Inflammatory macrophage treated with lipopolysaccharide for 1 hour (primary cell): ENCODE measurements at regions not wholly inside any gene's neighbourhood (a gene's known extent, or its start where the extent isn't known, plus 50 kb on each side); places are given as distances from the start of the nearest gene placed in this dataset.
A peak's percentile ranks its signal among the peaks of the same experiment; 100 is the strongest.

ENCODE experiments used
- DNase-seq, 2 donors: peaks; one replicate each; pipeline ENCODE4 v3.0.0-alpha.2; 2020 to 2022

DNA sequence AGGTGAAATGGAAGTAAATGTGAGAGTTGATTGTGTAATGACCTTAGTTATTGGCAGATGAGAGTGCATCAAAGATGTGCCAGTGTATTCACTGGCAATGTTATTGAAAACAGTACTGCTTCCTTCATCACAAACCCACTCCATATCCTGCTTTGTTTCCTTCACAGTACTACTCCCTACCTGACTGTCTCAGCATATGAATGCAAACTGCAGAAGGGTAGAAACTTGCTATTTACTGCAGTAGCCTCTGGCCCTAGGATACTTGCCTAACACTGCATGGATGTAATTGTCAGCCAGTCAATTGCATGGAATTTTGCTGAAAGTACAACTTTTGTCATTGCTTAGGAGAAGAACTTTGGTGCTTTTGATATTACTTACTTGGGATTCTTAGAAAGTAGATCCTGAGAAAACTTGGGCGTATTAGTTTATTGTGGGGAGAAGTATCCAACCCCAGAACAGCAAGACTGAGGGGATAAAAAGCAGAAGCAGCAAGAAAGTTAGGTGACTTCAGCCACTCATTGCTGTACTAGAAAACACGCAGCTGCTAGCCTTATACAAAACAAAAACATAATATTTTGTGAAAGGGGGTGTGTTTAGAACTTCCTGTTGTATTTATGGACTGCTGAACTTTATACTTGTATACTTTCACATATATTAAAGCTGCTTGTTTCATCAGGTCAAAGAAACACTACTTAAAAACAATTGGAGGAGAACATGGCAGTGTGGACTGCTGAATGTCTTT lies 219.0 kb downstream of the CCNG2 start:
- DNase-seq, result no peak

DNA sequence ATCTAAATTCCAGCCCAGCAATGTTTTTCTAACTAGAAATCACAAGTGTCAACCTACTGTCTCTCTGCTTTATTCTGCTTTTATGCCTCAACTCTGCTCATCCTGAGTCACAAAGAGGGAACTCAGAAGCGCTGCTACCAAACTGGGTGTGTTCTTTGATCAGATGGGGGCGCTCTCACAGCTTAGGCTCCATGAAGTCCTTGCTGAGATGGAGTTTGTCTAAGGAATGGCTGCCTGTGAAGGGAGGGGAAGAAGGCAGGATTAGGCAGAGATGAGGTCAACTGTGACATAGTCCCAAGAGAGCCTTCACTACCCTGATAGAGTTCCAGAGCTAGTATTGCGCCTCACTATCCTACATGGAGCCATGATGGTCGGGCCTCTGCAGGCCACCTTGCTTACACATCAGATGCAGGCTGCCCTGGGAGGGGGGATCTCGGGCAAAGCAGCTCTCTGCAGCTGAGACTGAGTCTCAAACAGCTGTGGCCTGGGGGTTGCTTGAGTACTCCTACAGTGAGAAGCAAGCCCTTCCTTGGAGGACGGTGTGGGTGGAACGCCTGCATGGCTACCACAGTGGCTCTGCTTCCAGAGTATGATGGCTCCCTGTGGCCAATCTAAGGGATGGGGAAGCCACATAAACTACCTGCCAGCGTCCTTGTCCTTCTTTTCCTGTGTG lies 219.9 kb downstream of the CCNG2 start:
- DNase-seq, result no peak

- no peak for DNase-seq
Observed at GRCh38 chr4:77384094-77384493, 221.5 kb upstream of the CXCL13 start.

- DNase-seq, result peak; percentile 12 to 45
Observed at GRCh38 chr4:77385124-77385969, 220.3 kb upstream of the CXCL13 start.

- no peak for DNase-seq
Observed at GRCh38 chr4:77393996-77394395, 211.6 kb upstream of the CXCL13 start.

- DNase-seq, result no peak
Observed at GRCh38 chr4:77395481-77395880, 210.1 kb upstream of the CXCL13 start.

- DNase-seq, result no peak
Observed at GRCh38 chr4:77398256-77398655, 207.4 kb upstream of the CXCL13 start.

DNA sequence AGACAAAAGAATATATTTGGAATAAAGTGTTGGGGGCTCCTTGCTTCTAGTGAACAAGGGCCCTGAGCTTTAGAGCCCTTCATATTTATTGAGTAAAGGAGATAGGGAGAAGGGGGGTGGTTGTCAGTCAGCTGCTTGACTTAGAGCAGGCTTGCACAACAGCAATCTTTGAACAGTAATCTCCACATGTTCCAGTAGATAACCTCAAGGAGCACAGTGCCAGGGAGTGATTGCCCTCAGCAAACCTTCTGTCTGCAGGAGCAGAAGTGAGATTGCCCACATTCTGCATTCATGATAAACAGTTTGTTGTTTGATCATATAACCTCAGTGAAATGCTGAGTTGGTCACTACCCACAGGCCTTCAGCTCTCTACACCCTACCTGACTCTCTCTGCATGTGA lies 205.8 kb upstream of the CXCL13 start:
- no peak for DNase-seq

DNA sequence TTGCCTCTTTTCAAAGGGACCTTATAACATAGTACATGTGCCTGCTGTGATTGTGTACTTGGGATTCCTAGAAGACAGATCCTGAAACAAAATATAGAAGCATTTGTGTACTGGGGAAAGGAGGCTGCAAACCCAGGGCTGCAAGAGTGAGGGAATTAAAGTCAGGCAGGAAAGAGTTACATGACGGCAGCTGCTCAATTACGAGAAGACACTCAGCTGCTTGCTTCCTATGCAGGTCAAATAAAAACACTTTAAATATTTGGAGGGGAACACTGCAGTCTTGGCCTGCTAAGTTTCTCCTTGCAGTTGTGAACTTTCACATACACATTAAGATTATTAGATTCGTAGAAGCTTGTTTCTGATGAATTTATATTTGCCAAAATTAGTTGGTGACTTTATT lies 191.9 kb upstream of the CXCL13 start:
- no peak for DNase-seq

DNA sequence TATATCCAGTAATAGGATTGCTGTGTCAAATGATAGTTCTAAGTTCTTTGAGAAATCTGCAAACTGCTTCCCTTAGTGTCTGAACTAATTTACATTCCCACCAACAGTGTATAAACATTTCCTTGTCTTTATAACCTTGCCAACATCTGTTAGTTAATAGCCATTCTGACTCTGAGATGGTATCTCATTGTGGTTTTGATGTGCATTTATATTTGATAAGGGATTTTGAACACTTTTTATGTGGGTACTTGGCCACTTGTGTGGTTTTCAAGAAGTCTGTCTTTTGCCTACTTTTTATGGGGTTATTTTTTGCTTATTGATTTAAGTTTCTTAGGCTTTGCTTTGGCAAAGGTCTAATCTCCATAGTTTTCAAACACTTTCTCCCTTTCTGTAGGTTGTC lies 189.9 kb upstream of the CXCL13 start:
- no peak for DNase-seq

- peak in 1 of 2 donors; percentile 1 for DNase-seq
Observed at GRCh38 chr4:77418333-77418732, 187.3 kb upstream of the CXCL13 start.

DNA sequence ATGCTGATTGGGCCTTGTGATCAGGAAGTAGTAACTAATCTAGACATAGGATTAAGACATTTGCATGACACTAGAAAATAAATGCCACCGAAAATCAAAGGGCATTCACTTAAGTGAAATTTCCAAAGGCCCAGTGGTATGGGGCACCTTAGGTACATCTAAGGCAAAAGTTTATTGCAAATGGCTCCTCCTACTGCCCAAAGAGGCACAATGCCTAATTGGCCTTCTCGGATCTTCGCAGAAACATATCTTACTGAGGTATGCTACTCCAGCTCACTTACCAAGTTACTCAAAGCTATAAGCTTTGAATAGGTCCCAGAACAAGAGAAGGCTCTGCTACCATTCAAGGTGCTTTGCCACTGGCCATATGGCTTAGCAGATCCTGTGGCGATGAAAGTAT lies 174.8 kb upstream of the CXCL13 start:
- DNase-seq, result no peak

- DNase-seq, result no peak
Observed at GRCh38 chr4:77431546-77431945, 174.1 kb upstream of the CXCL13 start.

DNA sequence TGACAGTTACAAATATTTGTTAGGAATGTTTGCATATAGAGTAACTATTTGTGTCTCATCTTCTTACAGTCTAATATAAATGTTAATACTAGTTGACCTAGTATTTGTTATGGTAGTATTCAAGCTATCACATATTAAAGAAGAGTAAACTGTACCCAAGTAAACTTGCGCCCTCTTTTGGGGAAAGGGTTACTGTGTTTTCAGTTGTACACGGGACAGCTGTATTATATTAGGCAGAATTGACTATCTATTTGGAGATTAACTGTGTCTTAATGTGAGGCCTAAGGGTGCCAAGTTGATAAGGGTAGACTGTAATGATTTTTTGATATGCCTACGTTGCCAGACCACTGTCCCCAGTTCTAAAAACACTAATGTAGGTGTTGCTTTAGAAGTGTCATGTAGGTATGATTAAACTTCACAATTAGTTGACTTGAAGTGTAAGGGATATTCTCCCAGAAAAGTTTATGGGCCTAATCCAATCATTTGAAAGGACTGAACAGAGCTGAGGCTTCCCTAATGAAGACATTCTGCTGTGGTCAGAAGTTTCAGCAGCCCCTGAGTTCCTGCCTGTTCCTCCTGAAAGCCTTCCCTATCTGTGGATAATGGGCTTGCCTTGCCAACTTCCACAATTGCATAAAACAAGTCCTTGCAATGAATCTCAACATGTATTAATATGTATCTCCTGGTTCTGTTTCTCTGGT lies 172.8 kb upstream of the CXCL13 start:
- no peak for DNase-seq

- peak; percentile 25 to 43 for DNase-seq
Observed at GRCh38 chr4:77433418-77433733, 172.2 kb upstream of the CXCL13 start.

- no peak for DNase-seq
Observed at GRCh38 chr4:77434299-77435092, 171.1 kb upstream of the CXCL13 start.

- DNase-seq, result no peak
Observed at GRCh38 chr4:77437079-77437478, 168.5 kb upstream of the CXCL13 start.

DNA sequence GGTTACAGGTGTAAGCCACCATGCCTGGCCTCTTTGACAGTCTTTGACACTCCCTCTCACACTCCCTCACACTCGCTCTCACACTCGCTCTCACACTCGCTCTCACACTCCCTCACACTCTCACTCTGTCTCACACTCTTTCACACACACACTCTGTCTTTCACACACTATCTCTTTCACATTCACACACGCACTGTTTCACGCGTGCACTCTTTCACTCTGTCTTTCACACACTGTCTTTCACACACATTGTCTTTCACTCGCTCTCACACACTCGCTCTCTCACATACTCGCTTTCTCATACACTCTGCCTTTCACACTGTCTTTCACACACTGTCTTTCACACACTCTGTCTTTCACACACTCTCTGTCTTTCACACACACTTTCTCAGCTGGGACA lies 167.1 kb upstream of the CXCL13 start:
- no peak for DNase-seq

DNA sequence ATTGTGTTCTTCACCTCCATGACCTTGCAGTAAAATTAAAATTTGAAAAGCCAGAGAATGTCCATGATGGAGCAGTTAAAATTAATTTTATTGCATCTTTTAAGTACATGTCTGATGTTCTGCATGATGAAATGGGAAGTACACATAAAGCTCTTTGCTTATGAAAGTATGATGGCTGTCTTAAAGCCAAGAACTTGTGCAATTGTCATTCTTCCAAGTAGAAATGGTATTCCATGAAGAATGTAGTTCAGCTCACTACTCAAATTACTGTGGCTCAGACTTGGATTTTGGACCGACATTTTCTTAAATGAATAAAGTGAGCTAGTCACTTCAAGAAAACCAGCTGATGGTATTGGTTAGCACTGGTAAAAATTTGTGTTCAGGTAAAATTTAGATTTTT lies 161.7 kb upstream of the CXCL13 start:
- DNase-seq, result no peak

- DNase-seq, result no peak
Observed at GRCh38 chr4:77445823-77446222, 159.8 kb upstream of the CXCL13 start.

- DNase-seq, result no peak
Observed at GRCh38 chr4:77446601-77447000, 159.0 kb upstream of the CXCL13 start.

GRCh38 chr4:77449171-77449570 lies 156.4 kb upstream of the CXCL13 start:
- no peak for DNase-seq
